SK-N-MC (cell line): ENCODE measurements at regions not wholly inside any gene's neighbourhood (a gene's known extent, or its start where the extent isn't known, plus 50 kb on each side); places are given as distances from the start of the nearest gene placed in this dataset.

Experiments used
- DNase-seq: peaks from one replicate; pipeline ENCODE4 v3.0.0-alpha.2; 2011; ENCODE audit warnings: low read depth, low spot score
- H3K27ac ChIP-seq: fragments of 200-600 bp; sonication (generic); 2 replicates; pipeline ENCODE4 v1.5.1; 2016; ENCODE audit warnings: mixed run types
- H3K36me3 ChIP-seq: fragments of 200-600 bp; sonication (generic); 2 replicates; pipeline ENCODE4 v1.6.1; 2017; ENCODE audit warnings: antibody characterized with exemption, low read length, mixed read lengths; ENCODE audit not compliant: insufficient read depth
- H3K4me3 ChIP-seq: fragments of 200-600 bp; sonication (generic); 2 replicates; pipeline ENCODE4 v1.5.1; 2016
- H3K9ac ChIP-seq: fragments of 200-600 bp; sonication (generic); 2 replicates; pipeline ENCODE4 v1.8.0; 2017; ENCODE audit warnings: mixed run types, mixed read lengths; ENCODE audit not compliant: insufficient read length
- H3K9me3 ChIP-seq: fragments of 200-600 bp; sonication (generic); 2 replicates; pipeline ENCODE4 v1.6.1; 2017; ENCODE audit warnings: low read depth, mild to moderate bottlenecking, antibody characterized with exemption, low read length, moderate library complexity, mixed read lengths
- EZH2 ChIP-seq: fragments of 200-600 bp; sonication (generic); IDR thresholded peaks from one replicate; pipeline ENCODE4 v1.6.1; 2017; ENCODE audit warnings: antibody characterized with exemption
- FOXP2 ChIP-seq: optimal IDR thresholded peaks from 2 replicates; pipeline ENCODE3; 2011; ENCODE audit warnings: mild to moderate bottlenecking, moderate library complexity; ENCODE audit not compliant: insufficient read depth; ENCODE audit errors: extremely low read length, control extremely low read depth
- POLR2AphosphoS5 ChIP-seq: IDR thresholded peaks from 2 replicates; pipeline ENCODE4 v1.6.1; 2012; ENCODE audit warnings: mild to moderate bottlenecking, low read depth, low read length, borderline replicate concordance

- Histone ChIP-seq H3K36me3 (no peaks in the 10 kb centered on the region), H3K9ac (no peak overlapping the region), H3K9me3 (no peaks in the 10 kb centered on the region), H3K4me3 (no peak overlapping the region), H3K27ac (no peak overlapping the region)
- no peak for TF ChIP-seq POLR2AphosphoS5
- no peak for TF ChIP-seq EZH2
- no peak for TF ChIP-seq FOXP2
- no peak for DNase-seq
Observed at GRCh38 chr2:126437016-126437415, 218.9 kb upstream of the GYPC start.

- no peak overlapping the region for H3K4me3 ChIP-seq
- H3K9me3 ChIP-seq, result no peaks in the 10 kb centered on the region
- H3K36me3 ChIP-seq, result no peaks in the 10 kb centered on the region
- H3K27ac ChIP-seq, result no peak overlapping the region
- DNase-seq, result no peak
- H3K9ac ChIP-seq, result no peak overlapping the region
- no peak for TF ChIP-seq FOXP2
- no peak for TF ChIP-seq POLR2AphosphoS5
- no peak for TF ChIP-seq EZH2
Observed at GRCh38 chr2:126444512-126444911, 211.4 kb upstream of the GYPC start.

- no peak for DNase-seq
- no peaks in the 10 kb centered on the region for H3K36me3 ChIP-seq
- no peaks in the 10 kb centered on the region for H3K9me3 ChIP-seq
- TF ChIP-seq EZH2 (no peak), FOXP2 (no peak), POLR2AphosphoS5 (no peak)
- no peak overlapping the region for H3K4me3 ChIP-seq
- H3K9ac ChIP-seq, result no peak overlapping the region
- H3K27ac ChIP-seq, result no peak overlapping the region
Observed at GRCh38 chr2:126446106-126446695, 209.8 kb upstream of the GYPC start.

- no peaks in the 10 kb centered on the region for H3K36me3 ChIP-seq
- no peak overlapping the region for H3K9ac ChIP-seq
- TF ChIP-seq EZH2, result no peak
- TF ChIP-seq POLR2AphosphoS5, result no peak
- TF ChIP-seq FOXP2, result no peak
- no peak overlapping the region for H3K4me3 ChIP-seq
- no peak overlapping the region for H3K27ac ChIP-seq
- no peaks in the 10 kb centered on the region for H3K9me3 ChIP-seq
- no peak for DNase-seq
Observed at GRCh38 chr2:126448611-126449010, 207.3 kb upstream of the GYPC start.

GRCh38 chr2:126449677-126450076 lies 206.3 kb upstream of the GYPC start:
- no peaks in the 10 kb centered on the region for H3K9me3 ChIP-seq
- DNase-seq, result no peak
- H3K9ac ChIP-seq, result no peak overlapping the region
- H3K27ac ChIP-seq, result no peak overlapping the region
- TF ChIP-seq EZH2, result no peak
- TF ChIP-seq FOXP2, result no peak
- no peak for TF ChIP-seq POLR2AphosphoS5
- no peak overlapping the region for H3K4me3 ChIP-seq
- no peaks in the 10 kb centered on the region for H3K36me3 ChIP-seq

GRCh38 chr2:126463892-126464674 lies 191.9 kb upstream of the GYPC start:
- H3K9ac ChIP-seq, result no peak overlapping the region
- no peak for TF ChIP-seq EZH2
- no peak for DNase-seq
- H3K36me3 ChIP-seq, result no peaks in the 10 kb centered on the region
- no peak overlapping the region for H3K27ac ChIP-seq
- no peaks in the 10 kb centered on the region for H3K9me3 ChIP-seq
- H3K4me3 ChIP-seq, result no peak overlapping the region

- Histone ChIP-seq H3K4me3 (no peak overlapping the region), H3K27ac (no peak overlapping the region), H3K9ac (no peak overlapping the region), H3K36me3 (no peaks in the 10 kb centered on the region), H3K9me3 (no peaks in the 10 kb centered on the region)
- TF ChIP-seq EZH2, result no peak
- TF ChIP-seq POLR2AphosphoS5, result no peak
- TF ChIP-seq FOXP2, result no peak
- DNase-seq, result no peak
Observed at GRCh38 chr2:126467367-126468054, 188.4 kb upstream of the GYPC start.

GRCh38 chr2:126475031-126475430 lies 180.9 kb upstream of the GYPC start:
- Histone ChIP-seq H3K36me3 (no peaks in the 10 kb centered on the region), H3K27ac (no peak overlapping the region), H3K9me3 (no peaks in the 10 kb centered on the region), H3K9ac (no peak overlapping the region), H3K4me3 (no peak overlapping the region)
- no peak for DNase-seq
- TF ChIP-seq FOXP2 (no peak), POLR2AphosphoS5 (no peak), EZH2 (no peak)
